HepG2 (cell line): ENCODE measurements at regions not wholly inside any gene's neighbourhood (a gene's known extent, or its start where the extent isn't known, plus 50 kb on each side); places are given as distances from the start of the nearest gene placed in this dataset.
A peak's percentile ranks its signal among the peaks of the same experiment; 100 is the strongest.

Source experiments
- AKAP8 ChIP-seq: sonication (generic); formaldehyde crosslinking; IDR thresholded peaks from 2 replicates; pipeline ENCODE4 v1.5.1; 2020; ENCODE audit warnings: mild to moderate bottlenecking, missing genetic modification reagents
- EP300 ChIP-seq, 3 experiments: sonication (generic) in 1 of 3; formaldehyde crosslinking in 1 of 3; IDR thresholded peaks; 2 replicates each; pipeline versions ENCODE4 v1.5.1 to v1.6.1; 2011 to 2020; ENCODE audit warnings: low read depth in 2 of 3, low read length in 2 of 3, borderline replicate concordance in 1 of 3, improper control_type of control experiment in 1 of 3, mild to moderate bottlenecking in 1 of 3, missing genetic modification reagents in 1 of 3, moderate library complexity in 1 of 3
- FOSL2 ChIP-seq: sonication (generic); formaldehyde crosslinking; IDR thresholded peaks from 2 replicates; pipeline ENCODE4 v1.4.0; 2020; ENCODE audit warnings: missing genetic modification reagents
- GPN1 ChIP-seq: sonication (generic); formaldehyde crosslinking; IDR thresholded peaks from 2 replicates; pipeline ENCODE4 v1.5.1; 2020; ENCODE audit warnings: missing genetic modification reagents, borderline replicate concordance
- MED1 ChIP-seq: sonication (generic); formaldehyde crosslinking; IDR thresholded peaks from 2 replicates; pipeline ENCODE4 v1.4.0; 2020; ENCODE audit warnings: missing genetic modification reagents
- MED13 ChIP-seq: sonication (generic); formaldehyde crosslinking; IDR thresholded peaks from 2 replicates; pipeline ENCODE4 v1.5.0; 2020; ENCODE audit warnings: missing genetic modification reagents
- MEIS2 ChIP-seq: sonication (generic); formaldehyde crosslinking; IDR thresholded peaks from 2 replicates; pipeline ENCODE4 v1.9.0; 2021; ENCODE audit warnings: mild to moderate bottlenecking, missing genetic modification reagents
- MNT ChIP-seq: fragments of 450-650 bp; IDR thresholded peaks from 2 replicates; pipeline ENCODE4 v1.6.1; 2016
- MXI1 ChIP-seq: IDR thresholded peaks from 3 replicates; pipeline ENCODE4 v1.6.1; 2012; ENCODE audit warnings: low read depth, low read length, inconsistent platforms, borderline replicate concordance
- SALL1 ChIP-seq: sonication (generic); formaldehyde crosslinking; IDR thresholded peaks from 2 replicates; pipeline ENCODE4 v1.8.0; 2022; ENCODE audit warnings: mild to moderate bottlenecking, missing genetic modification reagents
- SP2 ChIP-seq: sonication (generic); formaldehyde crosslinking; IDR thresholded peaks from 2 replicates; pipeline ENCODE4 v1.5.1; 2020; ENCODE audit warnings: mild to moderate bottlenecking, missing genetic modification reagents
- SRY ChIP-seq: sonication (generic); formaldehyde crosslinking; IDR thresholded peaks from 2 replicates; pipeline ENCODE4 v1.8.0; 2022; ENCODE audit warnings: mild to moderate bottlenecking, missing genetic modification reagents
- STAG1 ChIP-seq: sonication (generic); formaldehyde crosslinking; IDR thresholded peaks from 2 replicates; pipeline ENCODE4 v1.4.0; 2020; ENCODE audit warnings: missing genetic modification reagents
- TBX2 ChIP-seq: sonication (generic); formaldehyde crosslinking; IDR thresholded peaks from 2 replicates; pipeline ENCODE4 v1.5.0; 2020; ENCODE audit warnings: missing genetic modification reagents, mild to moderate bottlenecking, borderline replicate concordance
- ZNF232 ChIP-seq: sonication (generic); formaldehyde crosslinking; IDR thresholded peaks from 2 replicates; pipeline ENCODE4 v1.4.0; 2020; ENCODE audit warnings: missing genetic modification reagents, borderline replicate concordance
- ZNF34 ChIP-seq: sonication (generic); formaldehyde crosslinking; IDR thresholded peaks from 2 replicates; pipeline ENCODE4 v1.4.0; 2020; ENCODE audit warnings: mild to moderate bottlenecking, missing genetic modification reagents, borderline replicate concordance
- ZNF343 ChIP-seq: sonication (generic); formaldehyde crosslinking; IDR thresholded peaks from 2 replicates; pipeline ENCODE4 v1.4.0; 2020; ENCODE audit warnings: mild to moderate bottlenecking, missing genetic modification reagents
- ZNF687 ChIP-seq: sonication (generic); formaldehyde crosslinking; IDR thresholded peaks from 2 replicates; pipeline ENCODE4 v1.5.1; 2020; ENCODE audit warnings: mild to moderate bottlenecking, missing genetic modification reagents, moderate library complexity
- ZNF841 ChIP-seq: sonication (generic); formaldehyde crosslinking; IDR thresholded peaks from 2 replicates; pipeline ENCODE4 v1.8.1; 2023; ENCODE audit warnings: missing genetic modification reagents, borderline replicate concordance
- ZZZ3 ChIP-seq: sonication (generic); formaldehyde crosslinking; IDR thresholded peaks from 2 replicates; pipeline ENCODE4 v1.4.0; 2020; ENCODE audit warnings: missing genetic modification reagents, mild to moderate bottlenecking, borderline replicate concordance
- TF ChIP-seq, protein P1 (sequence below), 2 experiments: sonication (generic) in 1 of 2; formaldehyde crosslinking in 1 of 2; IDR thresholded peaks; 2 replicates each; pipeline versions ENCODE4 v1.4.0 to v1.6.1; 2016 to 2020; ENCODE audit warnings: borderline replicate concordance in 1 of 2, low read depth in 1 of 2, mild to moderate bottlenecking in 1 of 2, missing genetic modification reagents in 1 of 2

GRCh38 chrX:129262912-129263311 is 260.4 kb downstream of the SMARCA1 start (continued):
- TF ChIP-seq, protein P1, sequence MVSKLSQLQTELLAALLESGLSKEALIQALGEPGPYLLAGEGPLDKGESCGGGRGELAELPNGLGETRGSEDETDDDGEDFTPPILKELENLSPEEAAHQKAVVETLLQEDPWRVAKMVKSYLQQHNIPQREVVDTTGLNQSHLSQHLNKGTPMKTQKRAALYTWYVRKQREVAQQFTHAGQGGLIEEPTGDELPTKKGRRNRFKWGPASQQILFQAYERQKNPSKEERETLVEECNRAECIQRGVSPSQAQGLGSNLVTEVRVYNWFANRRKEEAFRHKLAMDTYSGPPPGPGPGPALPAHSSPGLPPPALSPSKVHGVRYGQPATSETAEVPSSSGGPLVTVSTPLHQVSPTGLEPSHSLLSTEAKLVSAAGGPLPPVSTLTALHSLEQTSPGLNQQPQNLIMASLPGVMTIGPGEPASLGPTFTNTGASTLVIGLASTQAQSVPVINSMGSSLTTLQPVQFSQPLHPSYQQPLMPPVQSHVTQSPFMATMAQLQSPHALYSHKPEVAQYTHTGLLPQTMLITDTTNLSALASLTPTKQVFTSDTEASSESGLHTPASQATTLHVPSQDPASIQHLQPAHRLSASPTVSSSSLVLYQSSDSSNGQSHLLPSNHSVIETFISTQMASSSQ (IDR thresholded peaks at IDR 0.05; ENCODE audit: low read depth), result no peak
- TF ChIP-seq, protein P1 (CRISPR knock-in tag; IDR thresholded peaks at IDR 0.05; ENCODE audit: borderline replicate concordance), result no peak
- TF ChIP-seq ZZZ3 (no peak), SALL1 (CRISPR knock-in tag) (peak; percentile 36; the same call in 1 of the 2 replicates), FOSL2 (CRISPR knock-in tag) (no peak), ZNF343 (CRISPR knock-in tag) (no peak), AKAP8 (CRISPR knock-in tag) (no peak), TBX2 (CRISPR knock-in tag) (peak; percentile 37; the same call in 1 of the 2 replicates), SRY (CRISPR knock-in tag) (no peak), ZNF841 (CRISPR knock-in tag) (no peak), SP2 (CRISPR knock-in tag) (no peak), MED13 (no peak), MXI1 (no peak), EP300 (IDR thresholded peaks at IDR 0.05; ENCODE audit: low read depth in 2 of 2, low read length in 2 of 2) (0 out of 4 replicates have a peak, but pooled peaks of 1 of the 2 experiments have one; percentile 14), EP300 (CRISPR knock-in tag; IDR thresholded peaks at IDR 0.05; ENCODE audit: borderline replicate concordance) (no peak), ZNF34 (CRISPR knock-in tag) (no peak), MNT (no peak), MEIS2 (CRISPR knock-in tag) (no peak), STAG1 (CRISPR knock-in tag) (peak; percentile 47), ZNF232 (CRISPR knock-in tag) (no peak), ZNF687 (CRISPR knock-in tag) (no peak), GPN1 (CRISPR knock-in tag) (no peak), MED1 (peak; percentile 45)
